Liver (tissue), 8 donors: ENCODE measurements at regions not wholly inside any gene's neighbourhood (a gene's known extent, or its start where the extent isn't known, plus 50 kb on each side); places are given as distances from the start of the nearest gene placed in this dataset.

Experiments
- DNase-seq: peaks from one replicate; pipeline ENCODE4 v3.0.0-alpha.2; 2017; ENCODE audit warnings: low spot score
- H3K27ac ChIP-seq, 2 donors: one replicate each; pipeline ENCODE4 v1.7.0; 2013; ENCODE audit warnings: inconsistent platforms in 2 of 2, low read length in 2 of 2, control low read depth in 1 of 2, low read depth in 1 of 2, mild to moderate bottlenecking in 1 of 2
- H3K27me3 ChIP-seq, 4 donors: one replicate each; pipeline versions ENCODE4 v1.6.1 to v1.7.0; 2013; ENCODE audit warnings: low read length in 3 of 4, inconsistent platforms in 1 of 4, mild to moderate bottlenecking in 1 of 4, moderate library complexity in 1 of 4; ENCODE audit not compliant: control insufficient read depth in 4 of 4, insufficient read depth in 4 of 4
- H3K36me3 ChIP-seq, 4 donors: one replicate each; pipeline versions ENCODE4 v1.6.1 to v1.7.0; 2013; ENCODE audit warnings: low read length in 3 of 4, mild to moderate bottlenecking in 3 of 4, low read depth in 1 of 4, moderate library complexity in 1 of 4; ENCODE audit not compliant: control insufficient read depth in 4 of 4, insufficient read depth in 3 of 4
- H3K4me1 ChIP-seq, 4 donors: one replicate each; pipeline versions ENCODE4 v1.6.1 to v1.7.0; 2013; ENCODE audit warnings: low read length in 3 of 4, mild to moderate bottlenecking in 3 of 4, moderate library complexity in 1 of 4; ENCODE audit not compliant: control insufficient read depth in 4 of 4, insufficient read depth in 4 of 4
- H3K4me3 ChIP-seq, 3 donors: one replicate each; pipeline versions ENCODE4 v1.6.1 to v1.7.0; 2013; ENCODE audit warnings: low read length in 3 of 3, control low read depth in 1 of 3, low read depth in 1 of 3, mild to moderate bottlenecking in 1 of 3
- H3K9ac ChIP-seq, 2 donors: one replicate each; pipeline ENCODE4 v1.7.0; 2013; ENCODE audit warnings: low read length in 2 of 2, mild to moderate bottlenecking in 2 of 2, moderate library complexity in 2 of 2, control low read depth in 1 of 2, low read depth in 1 of 2
- H3K9me3 ChIP-seq, 4 donors: one replicate each; pipeline versions ENCODE4 v1.6.1 to v1.7.0; 2013; ENCODE audit warnings: low read length in 3 of 4; ENCODE audit not compliant: control insufficient read depth in 4 of 4
- ATF3 ChIP-seq: IDR thresholded peaks from 2 replicates; pipeline ENCODE4 v1.6.1; 2016; ENCODE audit warnings: antibody characterized with exemption
- CTCF ChIP-seq: fragments of 150-350 bp; IDR thresholded peaks from 2 replicates; pipeline ENCODE4 v1.5.1; 2017; ENCODE audit warnings: improper control_type of control experiment, low read depth, low read length; ENCODE audit not compliant: missing input control
- FOXA1 ChIP-seq: IDR thresholded peaks from 2 replicates; pipeline ENCODE4 v1.6.1; 2016; ENCODE audit warnings: antibody characterized with exemption
- FOXA2 ChIP-seq: IDR thresholded peaks from 2 replicates; pipeline ENCODE4 v1.6.1; 2016; ENCODE audit warnings: antibody characterized with exemption
- GABPA ChIP-seq, 2 donors: IDR thresholded peaks in 1 of 2; conservative IDR thresholded peaks in 1 of 2; 2 replicates each; pipeline ENCODE4 v1.6.1; 2016; ENCODE audit warnings: antibody characterized with exemption in 2 of 2, mild to moderate bottlenecking in 1 of 2, moderate library complexity in 1 of 2
- HNF4A ChIP-seq, 2 donors: conservative IDR thresholded peaks; 2 replicates each; pipeline ENCODE4 v1.6.1; 2016; ENCODE audit warnings: antibody characterized with exemption in 2 of 2, mild to moderate bottlenecking in 2 of 2
- HNF4G ChIP-seq: IDR thresholded peaks from 2 replicates; pipeline ENCODE4 v1.6.1; 2016; ENCODE audit warnings: antibody characterized with exemption
- JUND ChIP-seq, 2 donors: IDR thresholded peaks; 2 replicates each; pipeline ENCODE4 v1.6.1; 2016; ENCODE audit warnings: antibody characterized with exemption in 2 of 2
- RAD21 ChIP-seq, 2 donors: IDR thresholded peaks; 2 replicates each; pipeline ENCODE4 v1.6.1; 2016; ENCODE audit warnings: antibody characterized with exemption in 2 of 2, mild to moderate bottlenecking in 2 of 2
- RXRA ChIP-seq, 2 donors: IDR thresholded peaks; 2 replicates each; pipeline ENCODE4 v1.6.1; 2017 to 2018; ENCODE audit warnings: antibody characterized with exemption in 2 of 2, mild to moderate bottlenecking in 1 of 2
- TAF1 ChIP-seq: conservative IDR thresholded peaks from 2 replicates; pipeline ENCODE4 v1.6.1; 2016; ENCODE audit warnings: antibody characterized with exemption, mild to moderate bottlenecking
- YY1 ChIP-seq: IDR thresholded peaks from 2 replicates; pipeline ENCODE4 v1.6.1; 2016; ENCODE audit warnings: antibody characterized with exemption, mild to moderate bottlenecking
- ZBTB33 ChIP-seq: IDR thresholded peaks from 2 replicates; pipeline ENCODE4 v1.6.1; 2016; ENCODE audit warnings: antibody characterized with exemption
- WGBS: extraction: QIAGEN DNeasy Blood & Tissue Kit; methylation state at CpG from one replicate; pipeline ENCODE4 v1.1.7; 2013; 5-methylcytosine and 5-hydroxymethylcytosine counted together
- TF ChIP-seq, protein P1 (sequence below): IDR thresholded peaks from 2 replicates; pipeline ENCODE4 v1.6.1; 2016; ENCODE audit warnings: antibody characterized with exemption
- donor health status: healthy.
- donor health status: healthy.
- donor health status: healthy.
- donor health status: healthy.
- donor health status: healthy.

- H3K36me3 ChIP-seq = no peaks in the 10 kb centered on the region
- no peak overlapping the region for H3K9ac ChIP-seq
- 49% methylated on average over 4 of the region's 4 CpGs for WGBS
- H3K9me3 ChIP-seq = no peaks in the 10 kb centered on the region
- H3K27me3 ChIP-seq = peaks cover 0 to 2% (median 0%) of the 10 kb centered on the region in 4 donors
- H3K4me3 ChIP-seq = no peak overlapping the region
- DNase-seq = no peak
- no peak for TF ChIP-seq CTCF
- TF ChIP-seq ZBTB33 = no peak
- no peak for TF ChIP-seq FOXA1
- TF ChIP-seq FOXA2 = no peak
- H3K4me1 ChIP-seq = no peaks in the 10 kb centered on the region
- no peak overlapping the region for H3K27ac ChIP-seq
Observed at GRCh38 chr11:28815110-28815509, 706.9 kb downstream of the METTL15 start.

- no peak for TF ChIP-seq HNF4G
- TF ChIP-seq ATF3 = no peak
- TF ChIP-seq RXRA (IDR thresholded peaks at IDR 0.05) = no peak
- Histone ChIP-seq H3K9ac (no peak overlapping the region), H3K27ac (no peak overlapping the region), H3K4me1 (no peaks in the 10 kb centered on the region), H3K9me3 (no peaks in the 10 kb centered on the region), H3K4me3 (no peak overlapping the region), H3K36me3 (no peaks in the 10 kb centered on the region), H3K27me3 (no peaks in the 10 kb centered on the region)
- no peak for DNase-seq
Observed at GRCh38 chr11:28808771-28809170, 700.6 kb downstream of the METTL15 start.

GRCh38 chr11:28799316-28799715 lies 691.1 kb downstream of the METTL15 start:
- no peaks in the 10 kb centered on the region for H3K36me3 ChIP-seq
- no peak overlapping the region for H3K4me3 ChIP-seq
- no peak for TF ChIP-seq ATF3
- TF ChIP-seq RAD21 (IDR thresholded peaks at IDR 0.05) = no peak
- TF ChIP-seq GABPA (IDR thresholded peaks at IDR 0.05 in 1 of 2, conservative IDR thresholded peaks at IDR 0.05 in 1 of 2) = no peak
- no peak for TF ChIP-seq YY1
- TF ChIP-seq TAF1 = no peak
- TF ChIP-seq RXRA (IDR thresholded peaks at IDR 0.05) = no peak
- TF ChIP-seq ZBTB33 = no peak
- no peak for TF ChIP-seq JUND (IDR thresholded peaks at IDR 0.05)
- no peak for TF ChIP-seq HNF4A (conservative IDR thresholded peaks at IDR 0.05)
- no peak for TF ChIP-seq HNF4G
- TF ChIP-seq, protein P1, sequence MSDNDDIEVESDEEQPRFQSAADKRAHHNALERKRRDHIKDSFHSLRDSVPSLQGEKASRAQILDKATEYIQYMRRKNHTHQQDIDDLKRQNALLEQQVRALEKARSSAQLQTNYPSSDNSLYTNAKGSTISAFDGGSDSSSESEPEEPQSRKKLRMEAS = no peak
- no peak for TF ChIP-seq CTCF
- no peak overlapping the region for H3K27ac ChIP-seq
- H3K27me3 ChIP-seq = no peaks in the 10 kb centered on the region
- H3K9me3 ChIP-seq = no peaks in the 10 kb centered on the region
- H3K4me1 ChIP-seq = no peaks in the 10 kb centered on the region
- H3K9ac ChIP-seq = no peak overlapping the region
- no peak for DNase-seq
- 88% methylated on average over 2 of the region's 2 CpGs for WGBS
